Thoracic aorta (tissue), 2 donors: ENCODE measurements at regions not wholly inside any gene's neighbourhood (a gene's known extent, or its start where the extent isn't known, plus 50 kb on each side); places are given as distances from the start of the nearest gene placed in this dataset.

Source experiments
- ATAC-seq: fragments of 150-250 bp; one replicate; pipeline ENCODE4 v1.8.0; 2017; ENCODE audit warnings: low read depth; ENCODE audit not compliant: insufficient number of reproducible peaks, low FRiP score
- DNase-seq: peaks from one replicate; pipeline ENCODE4 v3.0.0-alpha.2; 2020; ENCODE audit warnings: low spot score
- H3K27ac ChIP-seq, 2 donors: fragments of 200-600 bp; sonication (generic); 1 replicate in 1 of 2; 2 replicates in 1 of 2; pipeline ENCODE4 v1.5.1; 2016; ENCODE audit warnings: mild to moderate bottlenecking in 2 of 2, moderate library complexity in 2 of 2
- H3K27me3 ChIP-seq: fragments of 200-600 bp; sonication (generic); replicated peaks from 2 replicates; pipeline ENCODE4 v1.6.0; 2016; ENCODE audit warnings: mild to moderate bottlenecking; ENCODE audit not compliant: insufficient read depth
- H3K36me3 ChIP-seq: fragments of 200-600 bp; sonication (generic); one replicate; pipeline ENCODE4 v1.5.1; 2016
- H3K4me1 ChIP-seq, 2 donors: fragments of 200-600 bp; sonication (generic); 1 replicate in 1 of 2; 2 replicates in 1 of 2; pipeline versions ENCODE4 v1.5.1 to v1.6.0; 2016; ENCODE audit warnings: low read depth in 2 of 2, mild to moderate bottlenecking in 1 of 2; ENCODE audit not compliant: control insufficient read depth in 1 of 2
- H3K4me3 ChIP-seq: fragments of 200-600 bp; sonication (generic); 2 replicates; pipeline ENCODE4 v1.5.1; 2016; ENCODE audit warnings: mild to moderate bottlenecking
- H3K9me3 ChIP-seq: fragments of 200-600 bp; sonication (generic); 2 replicates; pipeline ENCODE4 v1.5.1; 2016
- TF ChIP-seq, protein P1 (sequence below): fragments of 200-600 bp; sonication (generic); IDR thresholded peaks from one replicate; pipeline ENCODE4 v1.5.1; 2019; ENCODE audit warnings: antibody characterized with exemption

- TF ChIP-seq, protein P1, sequence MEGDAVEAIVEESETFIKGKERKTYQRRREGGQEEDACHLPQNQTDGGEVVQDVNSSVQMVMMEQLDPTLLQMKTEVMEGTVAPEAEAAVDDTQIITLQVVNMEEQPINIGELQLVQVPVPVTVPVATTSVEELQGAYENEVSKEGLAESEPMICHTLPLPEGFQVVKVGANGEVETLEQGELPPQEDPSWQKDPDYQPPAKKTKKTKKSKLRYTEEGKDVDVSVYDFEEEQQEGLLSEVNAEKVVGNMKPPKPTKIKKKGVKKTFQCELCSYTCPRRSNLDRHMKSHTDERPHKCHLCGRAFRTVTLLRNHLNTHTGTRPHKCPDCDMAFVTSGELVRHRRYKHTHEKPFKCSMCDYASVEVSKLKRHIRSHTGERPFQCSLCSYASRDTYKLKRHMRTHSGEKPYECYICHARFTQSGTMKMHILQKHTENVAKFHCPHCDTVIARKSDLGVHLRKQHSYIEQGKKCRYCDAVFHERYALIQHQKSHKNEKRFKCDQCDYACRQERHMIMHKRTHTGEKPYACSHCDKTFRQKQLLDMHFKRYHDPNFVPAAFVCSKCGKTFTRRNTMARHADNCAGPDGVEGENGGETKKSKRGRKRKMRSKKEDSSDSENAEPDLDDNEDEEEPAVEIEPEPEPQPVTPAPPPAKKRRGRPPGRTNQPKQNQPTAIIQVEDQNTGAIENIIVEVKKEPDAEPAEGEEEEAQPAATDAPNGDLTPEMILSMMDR: no peak
- Histone ChIP-seq H3K27me3 (no peaks in the 10 kb centered on the region), H3K4me1 (peaks cover 0 to 7% of the 10 kb centered on the region in 2 donors), H3K36me3 (no peaks in the 10 kb centered on the region), H3K9me3 (no peaks in the 10 kb centered on the region), H3K27ac (no peak overlapping the region), H3K4me3 (no peak overlapping the region)
- DNase-seq: no peak
- no peak for ATAC-seq
Measured at GRCh38 chr2:219707496-219708285, 80.3 kb downstream of the SLC4A3 start.

- Histone ChIP-seq H3K4me1 (no peaks in the 10 kb centered on the region), H3K27me3 (no peaks in the 10 kb centered on the region), H3K36me3 (no peaks in the 10 kb centered on the region), H3K4me3 (no peak overlapping the region), H3K9me3 (no peaks in the 10 kb centered on the region), H3K27ac (no peak overlapping the region)
- TF ChIP-seq, protein P1: no peak
- no peak for ATAC-seq
- no peak for DNase-seq
Measured at GRCh38 chr2:219709331-219709761, 81.9 kb downstream of the SLC4A3 start.

- DNase-seq: no peak
- no peak for ATAC-seq
- no peaks in the 10 kb centered on the region for H3K9me3 ChIP-seq
- H3K4me3 ChIP-seq: no peak overlapping the region
- H3K36me3 ChIP-seq: no peaks in the 10 kb centered on the region
- TF ChIP-seq, protein P1: no peak
- H3K27ac ChIP-seq: no peak overlapping the region
- no peaks in the 10 kb centered on the region for H3K27me3 ChIP-seq
- H3K4me1 ChIP-seq: no peaks in the 10 kb centered on the region
Measured at GRCh38 chr2:219713110-219713509, 85.7 kb downstream of the SLC4A3 start.

DNA sequence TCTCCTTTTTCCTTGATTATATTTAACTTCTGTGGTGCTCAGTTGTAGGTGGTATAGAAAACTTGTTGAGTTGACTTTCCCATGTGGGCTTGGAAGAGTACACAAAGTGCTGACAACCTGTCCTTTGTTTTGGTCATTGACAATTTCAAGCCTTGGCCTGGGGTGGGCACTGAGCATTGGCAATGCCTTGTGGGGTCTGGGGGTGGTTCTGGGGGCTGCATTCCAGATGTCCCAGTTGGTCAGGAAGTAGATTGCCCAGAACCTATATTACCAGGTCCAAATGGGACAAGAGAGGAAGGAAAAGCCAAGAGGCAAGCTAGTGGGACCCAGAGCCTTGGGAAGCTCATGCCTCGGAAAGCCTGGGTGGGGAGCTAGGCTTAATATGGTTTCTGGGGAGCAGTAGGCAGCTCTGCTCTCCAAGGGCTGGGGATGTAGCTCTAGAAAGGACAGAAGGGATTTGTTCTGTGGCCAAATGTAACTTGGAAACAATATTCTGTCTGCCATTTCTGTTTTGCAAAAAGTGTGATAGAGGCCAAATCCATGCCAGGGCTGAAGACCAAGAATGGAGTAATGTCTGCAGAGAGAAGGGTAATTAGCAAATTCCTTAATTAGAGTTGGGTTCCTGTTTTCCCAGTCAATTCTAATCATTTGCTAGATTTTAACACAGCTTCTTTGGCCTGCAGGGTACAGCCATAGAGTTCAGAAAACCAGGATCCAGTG lies 87.4 kb downstream of the SLC4A3 start:
- Histone ChIP-seq H3K9me3 (no peaks in the 10 kb centered on the region), H3K4me1 (no peaks in the 10 kb centered on the region), H3K27me3 (no peaks in the 10 kb centered on the region), H3K4me3 (no peak overlapping the region), H3K27ac (no peak overlapping the region), H3K36me3 (no peaks in the 10 kb centered on the region)
- ATAC-seq (no peak), DNase-seq (no peak)
- TF ChIP-seq, protein P1: no peak

- no peaks in the 10 kb centered on the region for H3K4me1 ChIP-seq
- no peaks in the 10 kb centered on the region for H3K36me3 ChIP-seq
- no peak for ATAC-seq
- no peaks in the 10 kb centered on the region for H3K27me3 ChIP-seq
- TF ChIP-seq, protein P1: no peak
- no peak for DNase-seq
- no peak overlapping the region for H3K27ac ChIP-seq
- no peaks in the 10 kb centered on the region for H3K9me3 ChIP-seq
- no peak overlapping the region for H3K4me3 ChIP-seq
Measured at GRCh38 chr2:219718066-219718465, 90.6 kb downstream of the SLC4A3 start.
